GM12864 (cell line): ENCODE measurements at regions not wholly inside any gene's neighbourhood (a gene's known extent, or its start where the extent isn't known, plus 50 kb on each side); places are given as distances from the start of the nearest gene placed in this dataset.

Source experiments
- DNase-seq: peaks from one replicate; pipeline ENCODE4 v3.0.0-alpha.2; 2011; ENCODE audit warnings: low read depth
- H3K4me3 ChIP-seq: 2 replicates; pipeline ENCODE4 v1.5.1; 2011; ENCODE audit warnings: mild to moderate bottlenecking, low read depth, low read length, control low read depth
- CTCF ChIP-seq: IDR thresholded peaks from 2 replicates; pipeline ENCODE4 v1.5.1; 2011; ENCODE audit warnings: low read depth, mild to moderate bottlenecking, moderate library complexity, low read length, control low read depth, inconsistent platforms; ENCODE audit errors: missing control alignments

- no peak for TF ChIP-seq CTCF
- no peak for DNase-seq
- no peak overlapping the region for H3K4me3 ChIP-seq
Observed at GRCh38 chr2:186991766-186992417, 142.9 kb upstream of the ZSWIM2 start.

GRCh38 chr2:186984966-186985365 lies 136.0 kb upstream of the ZSWIM2 start:
- DNase-seq: no peak
- no peak overlapping the region for H3K4me3 ChIP-seq
- TF ChIP-seq CTCF: no peak

GRCh38 chr2:186984481-186984880 lies 135.5 kb upstream of the ZSWIM2 start:
- no peak for TF ChIP-seq CTCF
- DNase-seq: no peak

GRCh38 chr2:186980787-186981550 lies 132.0 kb upstream of the ZSWIM2 start:
- DNase-seq: no peak
- no peak overlapping the region for H3K4me3 ChIP-seq
- no peak for TF ChIP-seq CTCF

More at GRCh38 chr2:186984481-186984880, 135.5 kb upstream of the ZSWIM2 start:
- no peak overlapping the region for H3K4me3 ChIP-seq

GRCh38 chr2:186980117-186980442 lies 131.1 kb upstream of the ZSWIM2 start:
- no peak for DNase-seq
- no peak for TF ChIP-seq CTCF
- H3K4me3 ChIP-seq: no peak overlapping the region

GRCh38 chr2:186979439-186980116 lies 130.6 kb upstream of the ZSWIM2 start:
- DNase-seq: no peak
- H3K4me3 ChIP-seq: no peak overlapping the region
- TF ChIP-seq CTCF: no peak
